ACHN (cell line): ENCODE measurements at regions not wholly inside any gene's neighbourhood (a gene's known extent, or its start where the extent isn't known, plus 50 kb on each side); places are given as distances from the start of the nearest gene placed in this dataset.

Source experiments
- DNase-seq: peaks from one replicate; pipeline ENCODE4 v3.0.0-alpha.2; 2015
- in situ Hi-C: cut with HindIII; loops from 2 replicates; pipeline ENCODE4 v1.10.0; 2017; ENCODE audit warnings: low sequenced_read_pairs, low pct_ligation_motif_present, low pct_unique_long_range_greater_than_20kb

DNA sequence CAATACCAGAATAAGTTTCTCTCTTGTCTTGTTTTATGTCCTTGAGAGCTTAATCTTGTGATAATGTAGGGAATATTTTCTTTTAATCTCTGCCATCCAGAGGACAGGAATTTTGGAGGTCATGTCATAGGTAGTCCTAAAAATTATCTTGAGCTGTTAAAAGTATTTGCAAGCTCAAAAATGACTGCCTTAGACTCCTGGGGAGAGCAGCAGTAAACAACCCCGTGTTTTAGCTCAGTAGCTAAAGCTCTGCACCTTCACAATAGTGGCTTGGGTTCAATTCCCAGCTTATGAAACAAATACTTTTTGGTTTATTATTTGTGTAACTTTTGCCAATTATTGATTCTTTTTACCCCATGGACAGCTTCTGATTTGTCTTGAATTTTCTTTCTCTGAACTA is 99.4 kb upstream of the OLFM3 start:
- no peak for DNase-seq
- in situ Hi-C loops = no loop called here

DNA sequence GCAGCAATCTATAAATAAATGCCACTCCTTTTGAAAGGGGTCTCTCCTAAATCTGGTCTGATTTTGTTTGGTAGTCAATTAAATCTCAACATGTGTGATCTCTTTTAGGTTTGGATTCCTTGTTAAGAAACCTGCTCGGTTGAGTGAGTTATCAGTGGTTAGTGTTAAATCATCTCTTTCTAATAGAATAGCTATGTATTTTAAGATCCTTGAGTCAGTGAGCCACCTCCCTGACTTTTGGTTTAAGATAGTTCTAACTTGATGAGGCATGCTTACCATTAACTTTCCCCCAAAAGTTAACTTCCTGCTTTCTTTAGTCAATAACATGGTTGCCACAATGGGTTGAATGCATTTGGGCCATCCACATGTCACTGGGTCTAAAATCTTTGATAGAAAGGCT is 93.1 kb upstream of the OLFM3 start:
- no peak for DNase-seq
- in situ Hi-C loops = no loop called here

DNA sequence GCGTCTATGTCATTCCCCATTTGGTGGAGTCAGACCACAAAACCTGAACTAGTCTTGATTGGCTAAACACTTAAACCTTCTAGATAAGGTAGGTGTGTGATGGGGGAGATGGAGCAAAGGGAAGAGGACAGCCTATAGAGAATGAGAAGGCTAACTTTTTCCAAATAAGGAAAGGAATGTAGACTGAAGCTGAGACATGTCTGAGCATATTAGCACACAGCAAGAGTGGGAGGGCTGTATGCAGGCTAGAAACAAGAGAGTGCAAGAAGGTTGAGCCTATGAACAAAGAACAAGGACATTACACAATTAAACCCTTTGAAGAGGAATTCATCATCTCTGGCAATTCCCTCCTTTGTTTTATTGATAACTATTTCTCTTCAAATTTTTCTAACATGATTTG is 89.2 kb upstream of the OLFM3 start:
- in situ Hi-C loops = no loop called here
- no peak for DNase-seq

DNA sequence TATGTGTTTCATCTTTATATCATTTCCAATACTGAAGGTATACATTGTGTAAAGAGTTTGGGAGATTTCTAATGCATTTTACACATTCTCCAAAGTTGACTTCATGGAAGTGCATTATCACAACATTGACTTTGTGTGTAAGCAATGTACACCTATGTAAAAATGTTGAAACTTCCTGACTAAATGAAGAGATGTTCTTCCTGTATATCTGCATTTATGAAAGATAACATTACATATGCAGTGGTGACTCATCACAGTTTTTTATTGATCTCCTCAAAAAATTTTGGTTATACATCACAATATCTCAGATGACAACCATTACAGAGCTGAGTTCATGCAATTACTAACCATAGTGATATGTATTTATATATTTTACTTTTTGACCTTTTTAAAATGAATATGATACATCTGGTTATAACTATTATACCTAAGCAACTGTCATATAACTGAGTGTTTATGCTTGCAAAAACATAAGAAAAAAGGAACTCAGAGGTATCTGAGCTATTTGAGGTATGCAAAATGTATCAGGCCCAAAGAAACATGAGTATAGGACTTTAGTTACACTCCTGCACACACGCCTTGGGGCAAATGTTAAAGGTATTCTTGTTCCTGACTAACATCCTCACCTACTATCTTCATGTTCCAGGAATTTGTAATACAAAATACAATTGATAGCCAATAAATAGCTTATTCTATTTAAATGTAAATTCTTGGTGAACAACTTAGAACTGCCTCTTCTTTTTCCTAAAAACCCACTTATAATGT is 88.2 kb upstream of the OLFM3 start:
- in situ Hi-C loops = no loop called here

DNA sequence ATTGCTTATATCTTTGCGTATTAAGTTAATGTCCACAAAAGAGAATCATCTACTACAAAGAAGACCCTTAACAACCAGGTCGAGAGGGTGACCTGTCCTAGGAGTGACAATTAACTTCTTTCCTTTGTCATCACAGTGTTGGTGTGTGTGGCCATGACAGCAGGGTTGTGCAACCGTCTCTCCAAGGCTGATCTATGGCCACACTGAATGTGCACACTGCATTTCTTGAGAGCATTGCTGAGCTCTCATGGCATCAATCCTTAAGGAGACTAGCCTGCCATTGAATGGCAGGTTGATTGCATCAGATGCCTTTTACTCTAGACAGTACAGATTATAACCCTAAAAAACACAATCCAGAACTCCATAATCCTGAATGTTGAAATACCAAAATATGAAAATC is 86.5 kb upstream of the OLFM3 start:
- in situ Hi-C loops = no loop called here
- DNase-seq = no peak

More for the DNA sequence above, 88.2 kb upstream of the OLFM3 start:
- no peak for DNase-seq

DNA sequence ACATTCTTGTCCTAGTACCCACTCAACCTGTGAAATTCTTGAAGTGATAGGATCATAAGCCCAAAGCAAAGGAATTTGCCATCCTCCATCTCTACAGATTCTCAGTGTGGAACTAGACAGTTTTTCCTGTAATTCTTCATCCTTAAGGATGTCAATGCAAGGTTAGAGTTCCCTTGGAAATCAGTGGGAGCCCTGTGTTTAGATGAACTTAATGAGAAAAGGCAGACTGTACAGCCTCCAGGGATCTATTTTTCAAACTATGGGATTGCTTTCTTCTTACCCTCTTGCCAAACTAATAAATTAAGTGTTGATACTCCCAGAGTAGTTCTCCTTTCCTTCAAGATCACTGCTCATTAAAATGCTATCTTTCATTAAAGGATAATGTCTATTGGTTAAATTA is 78.1 kb upstream of the OLFM3 start:
- DNase-seq = no peak
- in situ Hi-C loops = no loop called here

DNA sequence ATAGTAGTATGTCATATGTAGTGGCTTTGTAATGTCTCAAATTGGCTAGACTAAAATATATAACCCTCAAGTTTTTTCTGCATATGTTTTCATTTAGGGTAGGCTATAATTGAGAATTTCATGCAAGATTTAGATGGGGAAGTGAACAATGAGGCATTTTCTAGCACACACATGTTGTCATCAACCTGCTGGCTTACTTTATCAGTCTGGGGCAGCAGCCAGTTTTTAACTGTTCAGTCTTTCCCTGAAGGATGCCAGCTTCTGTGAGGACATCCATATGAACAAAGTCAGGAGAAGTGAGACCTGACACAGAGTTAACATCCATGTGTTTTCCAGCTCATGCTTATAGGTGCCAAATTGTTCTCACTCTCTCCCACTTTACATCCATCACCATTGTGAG is 74.7 kb upstream of the OLFM3 start:
- in situ Hi-C loops = no loop called here
- DNase-seq = no peak

DNA sequence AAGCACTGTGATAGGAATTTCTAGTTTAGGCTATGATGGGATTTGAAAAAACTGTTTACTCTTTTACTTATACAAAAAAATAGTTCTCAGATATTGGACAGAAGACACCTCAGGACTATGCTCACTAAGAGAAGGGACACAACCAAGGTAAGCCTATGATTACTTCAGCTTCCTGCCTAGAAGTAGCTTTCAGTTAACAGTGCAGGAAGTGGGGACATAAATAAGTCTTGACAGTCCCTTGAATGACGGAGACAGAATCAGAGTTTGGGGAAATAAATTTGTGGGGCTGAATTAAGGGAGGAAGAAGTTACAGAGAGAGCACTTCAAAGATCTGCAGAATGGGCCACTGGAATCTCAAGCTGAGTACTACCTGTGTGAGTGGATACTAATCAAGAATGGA is 53.8 kb upstream of the OLFM3 start:
- DNase-seq = no peak
- in situ Hi-C loops = no loop called here

DNA sequence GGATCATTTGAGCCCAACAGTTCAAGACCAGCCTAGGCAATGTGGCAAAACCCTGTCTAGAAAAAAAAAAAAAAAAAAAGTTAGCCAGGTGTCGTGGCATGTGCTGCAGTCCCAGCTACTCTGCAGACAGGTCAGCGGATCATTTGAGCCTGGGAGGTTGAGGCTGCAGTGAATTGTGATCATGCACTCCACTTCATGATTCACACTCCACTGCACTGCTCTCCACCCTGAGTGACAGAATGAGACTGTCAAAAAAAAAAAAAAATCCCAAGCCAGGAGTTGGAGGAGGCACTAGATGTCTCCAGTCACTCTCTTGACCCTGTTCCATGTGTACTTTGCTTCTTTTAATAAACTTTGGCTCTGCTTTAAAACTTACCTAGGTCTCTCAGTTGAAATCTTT is 51.0 kb upstream of the OLFM3 start:
- in situ Hi-C loops = no loop called here
- DNase-seq = no peak
